BLaER1 treated with 17β-estradiol and CSF1 and Interleukin-3, amounts not matched to agents 10 nM and 100 nM (cell line): ENCODE measurements at regions not wholly inside any gene's neighbourhood (a gene's known extent, or its start where the extent isn't known, plus 50 kb on each side); places are given as distances from the start of the nearest gene placed in this dataset.

Experiments used
- H3K27ac ChIP-seq, 11 experiments: shearing (Covaris generic); formaldehyde crosslinking; 2 replicates each; pipeline ENCODE4 v1.8.1; 2022
- H3K27me3 ChIP-seq, 11 experiments: shearing (Covaris generic); formaldehyde crosslinking; 2 replicates each; pipeline ENCODE4 v1.8.1; 2022
- H3K36me3 ChIP-seq, 11 experiments: shearing (Covaris generic); formaldehyde crosslinking; 2 replicates each; pipeline ENCODE4 v1.8.1; 2022
- H3K4me1 ChIP-seq, 10 experiments: shearing (Covaris generic); formaldehyde crosslinking; 2 replicates each; pipeline ENCODE4 v1.8.1; 2022
- H3K4me2 ChIP-seq, 11 experiments: shearing (Covaris generic); formaldehyde crosslinking; 2 replicates each; pipeline ENCODE4 v1.8.1; 2022
- H3K4me3 ChIP-seq, 10 experiments: shearing (Covaris generic); formaldehyde crosslinking; 2 replicates each; pipeline ENCODE4 v1.8.1; 2022
- H3K9ac ChIP-seq, 11 experiments: shearing (Covaris generic); formaldehyde crosslinking; 2 replicates each; pipeline ENCODE4 v1.8.1; 2022
- H3K9me3 ChIP-seq, 11 experiments: shearing (Covaris generic); formaldehyde crosslinking; replicated peaks in 1 of 11; 2 replicates each; pipeline ENCODE4 v1.8.1; 2022
- H4K20me1 ChIP-seq, 11 experiments: shearing (Covaris generic); formaldehyde crosslinking; 2 replicates each; pipeline ENCODE4 v1.8.1; 2022
- Cebpa-rat ChIP-seq, 11 experiments: shearing (Covaris generic); IDR thresholded peaks; 2 replicates each; pipeline ENCODE4 v1.8.1; 2022

DNA sequence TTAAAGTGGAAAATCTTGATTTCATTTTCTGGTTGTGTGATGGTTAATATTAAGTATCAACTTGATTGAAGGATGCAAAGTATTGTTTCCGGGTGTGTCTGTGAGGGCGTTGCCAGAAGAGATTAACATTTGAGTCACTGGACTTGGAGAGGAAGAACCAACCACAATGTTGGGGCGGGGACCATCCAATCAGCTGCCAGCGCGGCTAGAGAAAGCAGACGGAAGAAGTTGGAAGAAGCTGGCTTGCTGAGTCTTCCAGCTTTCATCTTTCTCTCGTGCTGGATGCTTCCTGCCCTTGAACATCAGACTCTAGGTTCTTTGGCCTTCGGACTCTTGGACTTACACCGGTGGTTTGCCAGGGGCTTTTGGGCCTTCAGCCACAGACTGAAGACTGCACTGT lies 832.6 kb upstream of the TMPRSS15 start:
- H3K4me1 ChIP-seq = peaks cover 0 to 4% (median 0%) of the 10 kb centered on the region in 10 experiments; a peak in 1 of 20 replicates
- TF ChIP-seq Cebpa-rat (IDR thresholded peaks at IDR 0.05) = no peak
- no peaks in the 10 kb centered on the region for H4K20me1 ChIP-seq

DNA sequence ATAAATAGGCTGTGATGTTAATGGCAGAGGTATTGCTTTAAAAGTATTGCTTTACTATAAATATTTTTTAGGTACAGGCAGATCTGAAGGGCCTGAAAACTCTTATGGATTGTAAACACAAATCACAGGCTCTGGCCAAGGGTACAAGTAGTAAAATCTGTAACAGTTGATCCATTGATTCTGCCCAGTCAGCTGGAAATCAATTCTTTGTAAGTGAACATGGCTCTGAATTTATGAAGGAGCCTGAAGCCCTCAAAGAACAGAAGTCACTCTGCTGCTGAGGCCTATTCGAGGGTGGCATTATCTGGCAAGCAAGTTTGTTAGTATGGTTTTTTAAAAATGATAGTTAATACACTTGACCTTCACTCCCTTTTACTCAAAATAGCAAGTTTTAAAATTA lies 834.0 kb upstream of the TMPRSS15 start:
- Histone ChIP-seq H3K27me3 (no peaks in the 10 kb centered on the region), H3K4me1 (peaks cover 0 to 4% (median 0%) of the 10 kb centered on the region in 10 experiments; a peak in 1 of 20 replicates), H3K9ac (no peak overlapping the region), H4K20me1 (no peaks in the 10 kb centered on the region), H3K36me3 (no peaks in the 10 kb centered on the region), H3K4me3 (no peak overlapping the region), H3K4me2 (no peak overlapping the region), H3K9me3 (no peaks in the 10 kb centered on the region), H3K27ac (no peak overlapping the region)
- no peak for TF ChIP-seq Cebpa-rat (IDR thresholded peaks at IDR 0.05)

More for the DNA sequence above, 832.6 kb upstream of the TMPRSS15 start:
- H3K36me3 ChIP-seq = no peaks in the 10 kb centered on the region
- H3K4me2 ChIP-seq = no peak overlapping the region
- no peak overlapping the region for H3K4me3 ChIP-seq
- no peak overlapping the region for H3K9ac ChIP-seq
- H3K27me3 ChIP-seq = no peaks in the 10 kb centered on the region
- no peaks in the 10 kb centered on the region for H3K9me3 ChIP-seq
- no peak overlapping the region for H3K27ac ChIP-seq

DNA sequence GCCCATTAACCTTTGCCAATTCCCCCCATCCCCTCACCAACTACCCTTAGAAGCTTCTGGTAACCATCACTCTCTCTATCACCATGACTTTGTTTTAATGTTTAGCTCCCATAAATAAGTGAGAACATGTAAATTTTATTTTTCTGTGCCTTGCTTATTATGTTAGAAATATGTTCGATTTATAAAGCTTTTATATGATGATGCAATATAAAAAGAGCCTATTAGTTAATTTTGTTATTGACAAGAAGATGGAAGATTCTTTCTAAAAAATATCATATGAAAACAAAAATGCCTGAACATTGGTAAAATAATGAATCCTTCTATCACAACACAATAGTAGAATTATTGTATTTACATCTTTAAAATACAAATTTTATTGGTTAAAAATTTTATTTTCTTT lies 836.1 kb upstream of the TMPRSS15 start:
- no peak for TF ChIP-seq Cebpa-rat (IDR thresholded peaks at IDR 0.05)
- H4K20me1 ChIP-seq = no peaks in the 10 kb centered on the region
- H3K4me1 ChIP-seq = peaks cover 0 to 4% (median 0%) of the 10 kb centered on the region in 10 experiments; a peak in 1 of 20 replicates
- H3K27ac ChIP-seq = no peak overlapping the region
- H3K9ac ChIP-seq = no peak overlapping the region
- H3K4me3 ChIP-seq = no peak overlapping the region
- no peaks in the 10 kb centered on the region for H3K27me3 ChIP-seq
- no peaks in the 10 kb centered on the region for H3K9me3 ChIP-seq
- no peaks in the 10 kb centered on the region for H3K36me3 ChIP-seq
- no peak overlapping the region for H3K4me2 ChIP-seq

DNA sequence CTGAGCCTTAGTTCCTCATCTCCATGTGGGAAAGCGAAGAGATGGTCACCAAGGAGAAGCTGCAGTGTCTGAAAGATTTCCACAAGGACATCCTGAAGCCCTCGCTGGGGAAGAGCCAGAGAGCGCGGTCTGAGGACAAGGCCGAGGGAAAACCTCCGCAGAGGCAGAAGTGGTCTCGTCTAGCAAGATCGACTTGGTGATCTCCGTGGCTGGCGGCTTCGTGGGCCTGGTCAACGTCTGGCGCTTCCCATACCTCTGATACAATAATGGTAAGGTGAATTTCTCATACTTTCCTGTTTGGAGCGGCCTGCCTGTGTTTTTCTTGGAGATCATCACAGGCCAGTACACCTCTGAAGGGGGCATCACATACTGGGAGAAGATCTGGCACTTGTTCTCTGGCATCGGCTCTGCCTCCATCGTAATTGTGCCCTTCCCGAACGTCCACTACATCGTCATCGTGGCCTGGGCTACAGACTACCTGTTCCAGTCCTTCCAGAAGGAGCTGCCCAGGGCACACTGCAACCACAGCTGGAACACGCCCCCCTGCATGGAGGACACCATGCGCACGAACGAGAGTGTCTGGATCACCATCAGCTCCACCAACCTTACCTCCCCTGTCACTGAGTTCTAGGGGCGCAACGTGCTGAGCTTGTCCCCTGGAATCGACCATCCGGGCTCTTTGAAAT lies 841.1 kb upstream of the TMPRSS15 start:
- Histone ChIP-seq H3K4me1 (no peaks in the 10 kb centered on the region), H3K27ac (no peak overlapping the region), H3K4me2 (no peak overlapping the region), H3K4me3 (no peak overlapping the region), H4K20me1 (no peaks in the 10 kb centered on the region), H3K9ac (no peak overlapping the region), H3K27me3 (no peaks in the 10 kb centered on the region), H3K9me3 (peaks cover 0 to 6% (median 0%) of the 10 kb centered on the region in 11 experiments; a peak in 4 of 22 replicates), H3K36me3 (no peaks in the 10 kb centered on the region)
- TF ChIP-seq Cebpa-rat (IDR thresholded peaks at IDR 0.05) = no peak

DNA sequence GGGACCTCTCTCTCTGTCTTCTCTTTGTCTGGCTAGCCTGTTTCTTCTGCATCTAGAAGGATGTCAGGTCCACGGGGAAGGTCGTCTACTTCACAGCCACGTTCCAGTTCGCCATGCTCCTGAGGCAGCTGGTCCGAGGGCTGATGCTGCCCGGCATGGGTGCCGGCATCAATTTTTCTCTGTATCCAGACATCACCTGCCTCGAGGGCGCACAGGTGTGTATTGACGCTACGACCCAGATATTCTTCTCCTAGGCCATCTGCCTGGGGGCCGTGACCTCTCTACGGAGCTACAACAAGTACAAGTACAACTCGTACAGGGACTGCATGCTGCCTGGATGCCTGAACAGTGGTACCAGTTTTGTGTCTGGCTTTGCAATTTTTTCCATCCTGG lies 841.6 kb upstream of the TMPRSS15 start:
- no peak overlapping the region for H3K4me2 ChIP-seq
- H3K27me3 ChIP-seq = no peaks in the 10 kb centered on the region
- no peak overlapping the region for H3K27ac ChIP-seq
- no peak overlapping the region for H3K4me3 ChIP-seq
- H3K4me1 ChIP-seq = no peaks in the 10 kb centered on the region
- no peak overlapping the region for H3K9ac ChIP-seq
- H4K20me1 ChIP-seq = no peaks in the 10 kb centered on the region
- H3K36me3 ChIP-seq = no peaks in the 10 kb centered on the region
- TF ChIP-seq Cebpa-rat (IDR thresholded peaks at IDR 0.05) = no peak
- peaks cover 0 to 6% (median 0%) of the 10 kb centered on the region in 11 experiments; a peak in 4 of 22 replicates for H3K9me3 ChIP-seq

DNA sequence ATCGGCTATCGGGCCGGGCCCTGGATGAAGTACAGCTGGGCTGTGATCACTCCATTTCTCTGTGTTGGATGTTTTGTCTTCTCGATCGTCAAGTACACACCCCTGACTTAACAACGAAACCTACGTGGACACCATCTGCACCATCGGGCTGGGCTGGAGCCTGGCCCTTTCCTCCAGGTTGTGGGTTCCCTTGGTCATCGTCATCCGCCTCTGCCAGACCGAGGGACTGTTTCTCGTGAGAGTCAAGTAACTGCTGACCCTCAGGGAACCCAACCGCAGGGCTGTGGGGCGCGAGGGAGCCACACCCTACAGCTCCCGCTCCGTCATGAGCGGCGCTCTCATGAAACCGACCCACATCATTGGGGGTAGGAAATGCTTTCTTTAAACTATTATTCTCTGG lies 842.4 kb upstream of the TMPRSS15 start:
- Histone ChIP-seq H3K27ac (no peak overlapping the region), H3K4me3 (no peak overlapping the region), H3K9ac (no peak overlapping the region), H3K36me3 (no peaks in the 10 kb centered on the region), H3K27me3 (no peaks in the 10 kb centered on the region), H3K9me3 (peaks cover 0 to 6% (median 0%) of the 10 kb centered on the region in 11 experiments; a peak in 4 of 22 replicates), H3K4me2 (no peak overlapping the region), H3K4me1 (no peaks in the 10 kb centered on the region), H4K20me1 (no peaks in the 10 kb centered on the region)
- TF ChIP-seq Cebpa-rat (IDR thresholded peaks at IDR 0.05) = no peak

DNA sequence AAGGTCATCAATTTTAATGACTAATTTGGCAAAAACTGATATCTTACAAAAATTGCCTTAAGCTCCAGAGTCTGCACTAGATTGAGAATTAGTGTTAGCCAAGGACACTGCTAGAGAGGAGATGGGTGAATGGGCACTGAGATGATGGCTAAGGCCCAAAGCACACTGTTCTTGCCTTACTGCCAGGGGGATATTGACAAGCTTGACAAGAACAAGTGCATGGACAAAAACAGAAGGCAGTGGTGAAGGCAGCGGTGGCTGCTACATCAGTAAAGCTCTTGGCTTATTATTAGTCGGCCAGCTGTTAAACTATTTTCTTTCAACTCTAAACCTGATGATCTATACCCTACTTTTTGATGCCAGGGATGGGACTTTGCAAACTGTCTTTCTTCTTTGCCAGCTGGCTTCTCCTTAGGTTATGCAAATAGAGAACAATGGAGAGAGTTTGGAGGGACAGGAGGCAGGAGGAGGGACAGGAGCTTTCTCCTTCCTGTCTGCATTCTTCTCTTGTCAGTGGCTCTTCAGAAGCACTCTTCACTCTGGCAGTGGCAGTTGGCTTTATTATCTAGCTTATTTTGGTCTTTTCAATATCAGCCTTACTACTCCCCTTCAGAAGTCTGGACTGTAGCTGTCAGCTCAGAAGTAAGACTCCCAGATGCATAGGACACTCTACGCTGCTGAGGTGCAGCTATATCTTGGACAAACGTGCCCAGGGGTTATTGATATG lies 853.5 kb upstream of the TMPRSS15 start:
- no peaks in the 10 kb centered on the region for H4K20me1 ChIP-seq
- H3K9me3 ChIP-seq = no peaks in the 10 kb centered on the region
- H3K9ac ChIP-seq = no peak overlapping the region
- H3K27me3 ChIP-seq = no peaks in the 10 kb centered on the region
- no peak overlapping the region for H3K4me2 ChIP-seq
- H3K4me1 ChIP-seq = no peaks in the 10 kb centered on the region
- H3K4me3 ChIP-seq = no peak overlapping the region
- no peak for TF ChIP-seq Cebpa-rat (IDR thresholded peaks at IDR 0.05)
- H3K27ac ChIP-seq = no peak overlapping the region
- no peaks in the 10 kb centered on the region for H3K36me3 ChIP-seq

DNA sequence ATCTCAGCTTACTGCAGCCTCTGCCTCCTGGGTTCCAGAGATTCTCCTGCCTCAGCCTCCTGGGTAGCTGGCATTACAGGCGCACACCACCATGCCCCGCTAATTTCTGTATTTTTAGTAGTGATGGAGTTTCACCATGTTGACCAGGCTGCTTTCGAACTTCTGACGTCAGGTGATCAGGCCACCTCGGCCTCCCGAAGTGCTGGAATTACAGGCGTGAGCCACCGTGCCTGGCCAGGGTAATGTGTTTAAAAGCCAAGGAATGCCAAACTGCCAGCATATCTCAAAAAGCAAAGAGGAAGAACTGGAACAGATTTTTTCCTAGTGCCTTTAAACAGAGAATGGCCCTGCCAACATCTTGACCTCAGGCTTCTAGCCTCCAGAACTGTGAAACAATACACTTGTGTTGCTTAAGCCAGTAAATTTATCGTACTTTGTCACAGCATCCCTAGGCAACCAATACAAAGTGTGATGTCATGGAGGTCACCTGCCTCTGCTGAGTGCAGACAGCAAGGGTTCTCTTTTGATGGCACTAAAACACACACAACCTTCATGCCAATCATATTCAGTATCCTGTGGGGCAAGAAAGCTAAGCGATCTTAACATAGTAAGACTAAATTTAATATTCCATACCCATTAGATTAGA lies 858.3 kb upstream of the TMPRSS15 start:
- no peaks in the 10 kb centered on the region for H3K36me3 ChIP-seq
- no peak overlapping the region for H3K27ac ChIP-seq
- H3K27me3 ChIP-seq = no peaks in the 10 kb centered on the region
- H3K9ac ChIP-seq = no peak overlapping the region
- H3K4me1 ChIP-seq = no peaks in the 10 kb centered on the region
- no peaks in the 10 kb centered on the region for H3K9me3 ChIP-seq
- H4K20me1 ChIP-seq = no peaks in the 10 kb centered on the region
- H3K4me2 ChIP-seq = no peak overlapping the region
- TF ChIP-seq Cebpa-rat (IDR thresholded peaks at IDR 0.05) = no peak
- H3K4me3 ChIP-seq = no peak overlapping the region

DNA sequence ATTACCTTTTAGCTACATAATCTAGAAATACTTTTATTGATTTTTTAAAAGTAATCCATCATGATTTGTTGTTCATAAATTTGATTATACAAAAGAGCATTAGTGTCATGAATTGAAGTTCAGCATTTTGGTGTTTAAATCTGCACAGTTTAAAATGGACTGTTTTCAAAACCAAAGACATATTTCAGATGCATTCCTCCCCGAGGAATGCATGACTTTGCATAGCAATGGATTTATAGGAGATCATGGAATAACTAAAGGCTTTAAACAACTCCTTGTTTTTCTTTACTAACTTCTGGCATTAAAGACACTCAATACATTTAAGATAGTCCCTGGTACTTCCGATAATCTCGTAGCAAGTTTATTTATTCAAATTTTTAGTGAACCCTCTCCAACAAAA lies 863.1 kb upstream of the TMPRSS15 start:
- H3K4me2 ChIP-seq = no peak overlapping the region
- no peaks in the 10 kb centered on the region for H3K27me3 ChIP-seq
- H3K4me3 ChIP-seq = no peak overlapping the region
- no peaks in the 10 kb centered on the region for H4K20me1 ChIP-seq
- H3K27ac ChIP-seq = no peak overlapping the region
- H3K9me3 ChIP-seq = no peaks in the 10 kb centered on the region
- H3K36me3 ChIP-seq = no peaks in the 10 kb centered on the region
- H3K9ac ChIP-seq = no peak overlapping the region
- TF ChIP-seq Cebpa-rat (IDR thresholded peaks at IDR 0.05) = no peak
- H3K4me1 ChIP-seq = no peaks in the 10 kb centered on the region
